ENCODE measurements at regions not wholly inside any gene's neighbourhood (a gene's known extent, or its start where the extent isn't known, plus 50 kb on each side); places are given as distances from the start of the nearest gene placed in this dataset.

GRCh38 chr12:112711026-112711425, 80.5 kb upstream of the RPH3A start (continued):
- TF ChIP-seq, protein P1, sequence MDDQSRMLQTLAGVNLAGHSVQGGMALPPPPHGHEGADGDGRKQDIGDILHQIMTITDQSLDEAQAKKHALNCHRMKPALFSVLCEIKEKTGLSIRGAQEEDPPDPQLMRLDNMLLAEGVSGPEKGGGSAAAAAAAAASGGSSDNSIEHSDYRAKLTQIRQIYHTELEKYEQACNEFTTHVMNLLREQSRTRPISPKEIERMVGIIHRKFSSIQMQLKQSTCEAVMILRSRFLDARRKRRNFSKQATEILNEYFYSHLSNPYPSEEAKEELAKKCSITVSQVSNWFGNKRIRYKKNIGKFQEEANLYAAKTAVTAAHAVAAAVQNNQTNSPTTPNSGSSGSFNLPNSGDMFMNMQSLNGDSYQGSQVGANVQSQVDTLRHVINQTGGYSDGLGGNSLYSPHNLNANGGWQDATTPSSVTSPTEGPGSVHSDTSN (CRISPR knock-in tag; IDR thresholded peaks at IDR 0.05) = no peak
- TF ChIP-seq ZNF558 (tag by site-specific recombination; IDR thresholded peaks at IDR 0.05) = no peak
- TF ChIP-seq ZNF548 (tag by site-specific recombination; IDR thresholded peaks at IDR 0.05) = no peak
- no peak for TF ChIP-seq MEIS1 (CRISPR knock-in tag; IDR thresholded peaks at IDR 0.05; ENCODE audit: borderline replicate concordance)
- no peak for TF ChIP-seq TCF7L2 (IDR thresholded peaks at IDR 0.05; ENCODE audit: borderline replicate concordance, low read depth, low read length)
- no peak for TF ChIP-seq ZNF416 (tag by site-specific recombination; IDR thresholded peaks at IDR 0.05)
- TF ChIP-seq ZFP37 (tag by site-specific recombination; IDR thresholded peaks at IDR 0.05) = no peak
- no peak for TF ChIP-seq ZNF366 (tag by site-specific recombination; conservative IDR thresholded peaks at IDR 0.05)
- no peak for TF ChIP-seq ZNF426 (tag by site-specific recombination; IDR thresholded peaks at IDR 0.05)

GRCh38 chr12:112711507-112711906, 80.0 kb upstream of the RPH3A start:
- no peak overlapping the region for H3K27ac ChIP-seq (ENCODE audit: extremely low read depth, low read depth, low read length)

More at GRCh38 chr12:112711507-112711906, 80.0 kb upstream of the RPH3A start:
- H3K4me1 ChIP-seq (ENCODE audit: control insufficient read depth, insufficient read depth, low read length) = no peaks in the 10 kb centered on the region
- H3K9me3 ChIP-seq (ENCODE audit: control insufficient read depth, insufficient read depth, low read depth, low read length) = no peaks in the 10 kb centered on the region
- ChIA-PET CTCF (no interaction called here), POLR2A (no interaction called here)
- no peaks in the 10 kb centered on the region for H3K36me3 ChIP-seq (ENCODE audit: control insufficient read depth in 2 of 2, insufficient read depth in 1 of 2, low read length in 2 of 2)
- H3K4me3 ChIP-seq (ENCODE audit: low read depth, low read length) = no peak overlapping the region
- no peak for TF ChIP-seq ZNF518A (tag by site-specific recombination; conservative IDR thresholded peaks at IDR 0.05; ENCODE audit: low read depth)
- TF ChIP-seq ZNF654 (tag by site-specific recombination; IDR thresholded peaks at IDR 0.05; ENCODE audit: low read depth) = no peak
- no peak for TF ChIP-seq ZNF776 (tag by site-specific recombination; IDR thresholded peaks at IDR 0.05; ENCODE audit: borderline replicate concordance)
- TF ChIP-seq ZBTB26 (tag by site-specific recombination; optimal IDR thresholded peaks at IDR 0.05) = no peak
- TF ChIP-seq ZFHX2 (tag by site-specific recombination; conservative IDR thresholded peaks at IDR 0.05) = no peak
- TF ChIP-seq, protein P2, sequence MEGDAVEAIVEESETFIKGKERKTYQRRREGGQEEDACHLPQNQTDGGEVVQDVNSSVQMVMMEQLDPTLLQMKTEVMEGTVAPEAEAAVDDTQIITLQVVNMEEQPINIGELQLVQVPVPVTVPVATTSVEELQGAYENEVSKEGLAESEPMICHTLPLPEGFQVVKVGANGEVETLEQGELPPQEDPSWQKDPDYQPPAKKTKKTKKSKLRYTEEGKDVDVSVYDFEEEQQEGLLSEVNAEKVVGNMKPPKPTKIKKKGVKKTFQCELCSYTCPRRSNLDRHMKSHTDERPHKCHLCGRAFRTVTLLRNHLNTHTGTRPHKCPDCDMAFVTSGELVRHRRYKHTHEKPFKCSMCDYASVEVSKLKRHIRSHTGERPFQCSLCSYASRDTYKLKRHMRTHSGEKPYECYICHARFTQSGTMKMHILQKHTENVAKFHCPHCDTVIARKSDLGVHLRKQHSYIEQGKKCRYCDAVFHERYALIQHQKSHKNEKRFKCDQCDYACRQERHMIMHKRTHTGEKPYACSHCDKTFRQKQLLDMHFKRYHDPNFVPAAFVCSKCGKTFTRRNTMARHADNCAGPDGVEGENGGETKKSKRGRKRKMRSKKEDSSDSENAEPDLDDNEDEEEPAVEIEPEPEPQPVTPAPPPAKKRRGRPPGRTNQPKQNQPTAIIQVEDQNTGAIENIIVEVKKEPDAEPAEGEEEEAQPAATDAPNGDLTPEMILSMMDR (tag by site-specific recombination; IDR thresholded peaks at IDR 0.05) = no peak
- TF ChIP-seq OVOL3 (tag by site-specific recombination; IDR thresholded peaks at IDR 0.05) = no peak
- TF ChIP-seq, protein P3, sequence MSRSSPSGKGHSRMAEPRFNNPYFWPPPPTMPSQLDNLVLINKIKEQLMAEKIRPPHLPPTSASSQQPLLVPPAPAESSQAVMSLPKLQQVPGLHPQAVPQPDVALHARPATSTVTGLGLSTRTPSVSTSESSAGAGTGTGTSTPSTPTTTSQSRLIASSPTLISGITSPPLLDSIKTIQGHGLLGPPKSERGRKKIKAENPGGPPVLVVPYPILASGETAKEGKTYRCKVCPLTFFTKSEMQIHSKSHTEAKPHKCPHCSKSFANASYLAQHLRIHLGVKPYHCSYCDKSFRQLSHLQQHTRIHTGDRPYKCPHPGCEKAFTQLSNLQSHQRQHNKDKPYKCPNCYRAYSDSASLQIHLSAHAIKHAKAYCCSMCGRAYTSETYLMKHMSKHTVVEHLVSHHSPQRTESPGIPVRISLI (tag by site-specific recombination; IDR thresholded peaks at IDR 0.05) = no peak

Data from HEK293 (cell line).